GM06990 (cell line): ENCODE measurements at regions not wholly inside any gene's neighbourhood (a gene's known extent, or its start where the extent isn't known, plus 50 kb on each side); places are given as distances from the start of the nearest gene placed in this dataset.

ENCODE experiments used
- DNase-seq: peaks from one replicate; pipeline ENCODE4 v3.0.0-alpha.2; 2011; ENCODE audit not compliant: insufficient read length; ENCODE audit errors: extremely low read depth
- H3K27me3 ChIP-seq: replicated peaks from 2 replicates; pipeline ENCODE4 v1.6.0; 2011; ENCODE audit warnings: low read length; ENCODE audit not compliant: control insufficient read depth, insufficient read depth
- H3K36me3 ChIP-seq: 2 replicates; pipeline ENCODE4 v1.5.1; 2011; ENCODE audit warnings: low read length; ENCODE audit not compliant: control insufficient read depth, insufficient read depth
- H3K4me3 ChIP-seq: replicated peaks from 2 replicates; pipeline ENCODE4 v1.5.1; 2011; ENCODE audit warnings: low read depth, mild to moderate bottlenecking, control low read depth, low read length
- TF ChIP-seq, protein P1 (sequence below): IDR thresholded peaks from 2 replicates; pipeline ENCODE4 v1.5.1; 2011; ENCODE audit warnings: low read length, control low read depth, mild to moderate bottlenecking, inconsistent platforms; ENCODE audit not compliant: insufficient read depth, poor library complexity, severe bottlenecking

DNA sequence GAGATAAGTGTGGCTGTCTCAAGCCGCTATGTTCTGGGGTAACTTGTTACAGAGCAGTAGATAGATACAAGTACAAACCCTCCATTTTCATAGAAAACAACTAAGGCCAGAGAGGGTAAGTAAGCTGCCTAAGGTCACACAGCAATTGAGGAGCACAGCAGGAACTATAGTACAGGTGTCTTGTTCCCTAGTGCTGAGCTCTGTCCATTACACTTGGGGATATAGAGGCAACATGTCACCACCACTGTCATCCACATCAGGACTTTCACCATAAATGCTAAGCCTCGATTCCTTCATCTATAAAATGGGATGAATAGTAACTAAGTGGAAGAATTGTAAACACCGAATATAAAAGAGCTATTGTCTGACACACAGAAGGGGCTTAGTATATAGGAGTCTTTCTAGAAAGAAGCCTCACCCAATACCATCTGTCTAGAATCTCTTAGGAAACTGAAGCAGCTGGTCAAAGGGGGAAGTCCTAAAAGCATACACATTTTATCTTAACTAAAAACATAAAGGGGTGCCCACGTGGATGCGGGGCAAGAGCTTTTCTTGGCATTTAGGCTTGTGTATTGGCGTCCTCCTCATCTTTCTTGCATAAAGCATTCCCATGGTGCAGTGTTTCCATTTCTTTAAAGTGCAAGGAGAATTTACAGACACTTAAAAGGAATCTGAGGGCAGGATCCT lies 93.8 kb upstream of the ALX4 start:
- TF ChIP-seq, protein P1, sequence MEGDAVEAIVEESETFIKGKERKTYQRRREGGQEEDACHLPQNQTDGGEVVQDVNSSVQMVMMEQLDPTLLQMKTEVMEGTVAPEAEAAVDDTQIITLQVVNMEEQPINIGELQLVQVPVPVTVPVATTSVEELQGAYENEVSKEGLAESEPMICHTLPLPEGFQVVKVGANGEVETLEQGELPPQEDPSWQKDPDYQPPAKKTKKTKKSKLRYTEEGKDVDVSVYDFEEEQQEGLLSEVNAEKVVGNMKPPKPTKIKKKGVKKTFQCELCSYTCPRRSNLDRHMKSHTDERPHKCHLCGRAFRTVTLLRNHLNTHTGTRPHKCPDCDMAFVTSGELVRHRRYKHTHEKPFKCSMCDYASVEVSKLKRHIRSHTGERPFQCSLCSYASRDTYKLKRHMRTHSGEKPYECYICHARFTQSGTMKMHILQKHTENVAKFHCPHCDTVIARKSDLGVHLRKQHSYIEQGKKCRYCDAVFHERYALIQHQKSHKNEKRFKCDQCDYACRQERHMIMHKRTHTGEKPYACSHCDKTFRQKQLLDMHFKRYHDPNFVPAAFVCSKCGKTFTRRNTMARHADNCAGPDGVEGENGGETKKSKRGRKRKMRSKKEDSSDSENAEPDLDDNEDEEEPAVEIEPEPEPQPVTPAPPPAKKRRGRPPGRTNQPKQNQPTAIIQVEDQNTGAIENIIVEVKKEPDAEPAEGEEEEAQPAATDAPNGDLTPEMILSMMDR, result no peak
- H3K27me3 ChIP-seq, result no peaks in the 10 kb centered on the region
- DNase-seq, result no peak
- no peak overlapping the region for H3K4me3 ChIP-seq
- no peaks in the 10 kb centered on the region for H3K36me3 ChIP-seq

DNA sequence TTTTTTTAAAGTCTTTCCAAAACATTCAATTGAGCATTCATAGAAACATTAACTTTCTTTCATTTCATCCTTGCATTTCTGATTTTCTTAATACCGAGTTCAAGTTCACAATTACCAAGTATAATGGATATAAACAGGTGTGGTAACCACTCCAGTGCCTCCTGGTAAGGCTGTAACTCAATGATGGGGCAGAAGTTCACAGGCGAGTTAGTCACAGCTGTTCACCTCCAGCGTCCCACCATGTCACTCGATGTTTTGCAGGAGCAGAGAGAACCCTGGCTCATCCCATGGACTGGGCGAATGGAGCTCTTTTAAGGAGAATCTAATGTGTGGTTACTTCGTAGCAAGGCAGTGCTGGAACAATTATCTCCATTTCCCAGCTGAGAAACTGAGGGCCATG lies 94.4 kb upstream of the ALX4 start:
- TF ChIP-seq, protein P1, result no peak
- no peak for DNase-seq
- H3K27me3 ChIP-seq, result no peaks in the 10 kb centered on the region
- H3K36me3 ChIP-seq, result no peaks in the 10 kb centered on the region
- no peak overlapping the region for H3K4me3 ChIP-seq

DNA sequence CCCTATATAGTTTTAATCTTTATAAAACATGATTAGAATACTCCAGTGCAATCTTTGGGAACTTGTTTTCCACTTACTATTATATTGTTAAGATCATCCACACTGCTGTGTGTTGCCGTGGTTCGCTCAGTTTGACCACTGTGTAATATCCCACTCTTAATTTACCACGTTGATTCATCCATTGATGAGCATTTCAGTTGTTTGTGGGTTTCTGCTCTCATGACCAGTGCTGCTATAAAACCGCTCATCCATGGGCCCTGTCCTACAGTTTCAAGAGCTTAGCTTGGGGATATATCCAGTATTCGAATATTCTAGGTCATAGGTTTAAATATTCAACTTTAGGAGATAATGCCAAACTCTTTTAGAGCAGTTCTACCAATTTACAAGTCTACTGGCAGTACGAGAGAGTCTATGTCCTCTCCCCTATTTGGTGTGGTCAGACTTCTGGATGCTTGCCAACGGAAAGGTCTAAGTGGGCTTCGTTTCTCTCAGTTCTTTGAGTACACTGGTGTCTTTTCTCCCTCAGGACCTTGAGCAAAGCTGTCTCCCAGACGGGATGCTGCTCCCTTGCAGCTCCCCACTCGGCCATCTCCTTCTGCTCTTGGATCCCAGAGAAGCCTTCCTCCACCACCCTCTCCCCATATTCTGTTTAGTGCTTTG lies 94.9 kb upstream of the ALX4 start:
- Histone ChIP-seq H3K36me3 (no peaks in the 10 kb centered on the region), H3K27me3 (no peaks in the 10 kb centered on the region), H3K4me3 (no peak overlapping the region)
- TF ChIP-seq, protein P1, result no peak
- DNase-seq, result no peak

DNA sequence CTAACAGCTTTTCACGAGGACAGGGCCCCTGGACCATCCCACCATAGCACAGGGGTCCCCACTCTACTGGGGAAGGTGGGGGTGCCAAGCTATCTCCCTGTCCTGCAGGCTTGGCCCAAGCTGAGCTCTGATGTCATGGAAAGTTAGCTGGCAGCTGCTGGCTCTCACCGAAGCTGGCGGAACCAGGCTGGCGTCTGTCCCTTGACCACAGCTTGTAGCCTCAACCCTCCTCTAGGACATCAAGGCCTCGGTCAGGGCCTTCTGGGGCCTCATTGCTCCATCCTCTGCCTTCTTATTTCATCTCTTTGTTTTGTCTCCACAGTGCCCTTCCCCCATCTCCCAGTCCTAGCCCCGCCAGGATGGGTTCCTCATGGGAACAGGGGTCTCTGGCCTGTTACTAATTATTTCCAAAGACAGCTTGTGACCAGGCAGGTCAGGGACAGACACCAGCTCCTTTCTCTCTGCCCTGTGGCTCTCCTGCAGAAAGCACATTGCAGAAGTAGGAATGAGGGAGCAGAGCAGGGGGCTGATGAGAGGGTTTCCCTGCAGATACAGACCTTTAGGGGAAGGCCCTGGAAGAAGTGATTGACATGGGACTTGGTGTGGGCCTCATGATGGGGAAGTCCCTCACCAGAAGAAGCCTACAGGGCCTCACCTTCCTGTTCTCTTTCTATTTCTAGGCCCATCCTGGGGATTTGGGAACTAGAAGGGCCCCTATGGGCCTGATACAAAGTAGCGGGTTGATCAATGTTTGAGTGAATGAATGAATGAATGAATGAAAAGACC lies 97.5 kb upstream of the ALX4 start:
- Histone ChIP-seq H3K4me3 (no peak overlapping the region), H3K27me3 (no peaks in the 10 kb centered on the region), H3K36me3 (no peaks in the 10 kb centered on the region)
- no peak for DNase-seq
- TF ChIP-seq, protein P1, result no peak

DNA sequence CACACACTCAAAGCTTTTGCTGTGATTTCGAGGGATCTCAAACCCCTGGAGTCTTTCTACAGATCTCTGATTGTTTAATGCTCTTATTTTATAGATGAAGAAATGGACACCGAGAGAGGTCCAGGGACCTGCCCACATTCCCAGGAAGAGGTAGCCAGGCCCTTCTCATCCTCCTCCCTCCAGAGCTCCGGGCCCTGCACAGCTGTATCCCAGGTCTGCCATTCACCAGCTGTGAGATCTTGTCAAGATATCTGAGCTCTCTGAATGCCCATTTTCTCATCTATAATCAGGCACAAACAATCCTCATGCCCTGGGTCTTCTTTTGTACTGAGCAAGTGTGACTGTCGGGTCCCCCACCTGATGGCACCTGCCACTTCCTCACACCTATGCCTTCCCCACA lies 98.2 kb upstream of the ALX4 start:
- no peaks in the 10 kb centered on the region for H3K36me3 ChIP-seq
- H3K4me3 ChIP-seq, result no peak overlapping the region
- no peak for DNase-seq
- H3K27me3 ChIP-seq, result no peaks in the 10 kb centered on the region
- TF ChIP-seq, protein P1, result no peak
